IMR-90 (cell line): ENCODE measurements at regions not wholly inside any gene's neighbourhood (a gene's known extent, or its start where the extent isn't known, plus 50 kb on each side); places are given as distances from the start of the nearest gene placed in this dataset.

Source experiments
- ATAC-seq: fragments of 200-7000 bp; cut with Tn5 transposase; 2 replicates; pipeline ENCODE4 v1.9.1; 2020; ENCODE audit warnings: low read depth, mild to moderate bottlenecking, moderate library complexity
- BruUV-seq: library from RNA; stranded (reverse); fragments of 400-500 nt; replicated peaks from 2 replicates; lab custom pipeline; 2021; lab: Mats Ljungman, UMichigan
- CTCF ChIA-PET: fragments of 300-600 bp; formaldehyde crosslinking; extraction: SDS; loops from one replicate; lab custom pipeline; 2021; ENCODE audit warnings: antibody characterized with exemption; lab: Yijun Ruan, JAX
- POLR2A ChIA-PET: fragments of 300-600 bp; sonication (Branson Sonifier 250); formaldehyde crosslinking; loops from one replicate; lab custom pipeline; 2022; ENCODE audit warnings: antibody characterized with exemption; ENCODE audit not compliant: unreplicated experiment; lab: Charles Lee
- DNase-seq: peaks from one replicate; pipeline ENCODE4 v3.0.0; 2013
- H2AFZ ChIP-seq: replicated peaks from 2 replicates; pipeline ENCODE3; 2013; ENCODE audit warnings: low read length, mild to moderate bottlenecking; ENCODE audit not compliant: poor library complexity
- H2AK5ac ChIP-seq: 2 replicates; pipeline ENCODE4 v1.6.1; 2013; ENCODE audit warnings: low read depth, low read length, inconsistent platforms
- H2AK9ac ChIP-seq: replicated peaks from 2 replicates; pipeline ENCODE3; 2013; ENCODE audit warnings: mild to moderate bottlenecking, low read depth, low read length, moderate library complexity; ENCODE audit not compliant: poor library complexity
- H2BK120ac ChIP-seq: 2 replicates; pipeline ENCODE4 v1.6.1; 2013; ENCODE audit warnings: low read depth, low read length, inconsistent platforms
- H2BK15ac ChIP-seq: 3 replicates; pipeline ENCODE4 v1.6.1; 2013; ENCODE audit warnings: low read depth, low read length, inconsistent platforms
- H2BK20ac ChIP-seq: 2 replicates; pipeline ENCODE4 v1.6.1; 2013; ENCODE audit warnings: low read depth, mild to moderate bottlenecking, inconsistent platforms, low read length, moderate library complexity
- H2BK5ac ChIP-seq: 2 replicates; pipeline ENCODE4 v1.6.1; 2013; ENCODE audit warnings: mild to moderate bottlenecking, low read depth, low read length, inconsistent platforms; ENCODE audit not compliant: poor library complexity, severe bottlenecking
- H3K14ac ChIP-seq: replicated peaks from 2 replicates; pipeline ENCODE4 v1.6.1; 2013; ENCODE audit warnings: low read depth, low read length, inconsistent platforms
- H3K18ac ChIP-seq: 2 replicates; pipeline ENCODE4 v1.6.1; 2013; ENCODE audit warnings: low read depth, low read length, control low read depth
- H3K23ac ChIP-seq: 2 replicates; pipeline ENCODE4 v1.6.1; 2013; ENCODE audit warnings: low read depth, low read length, inconsistent platforms
- H3K27ac ChIP-seq: 2 replicates; pipeline ENCODE4 v1.5.1; 2013; ENCODE audit warnings: mild to moderate bottlenecking, control low read depth, low read length; ENCODE audit not compliant: insufficient read depth
- H3K27me3 ChIP-seq: 2 replicates; pipeline ENCODE4 v1.6.1; 2013; ENCODE audit warnings: low read length; ENCODE audit not compliant: control insufficient read depth, insufficient read depth
- H3K36me3 ChIP-seq: 2 replicates; pipeline ENCODE4 v1.6.1; 2013; ENCODE audit warnings: low read length, mixed read lengths; ENCODE audit not compliant: control insufficient read depth, insufficient read depth
- H3K4ac ChIP-seq: 2 replicates; pipeline ENCODE4 v1.6.1; 2013; ENCODE audit warnings: low read depth, low read length, inconsistent platforms
- H3K4me1 ChIP-seq: 2 replicates; pipeline ENCODE4 v1.6.1; 2013; ENCODE audit warnings: low read length, mixed read lengths; ENCODE audit not compliant: control insufficient read depth, insufficient read depth
- H3K4me2 ChIP-seq: 2 replicates; pipeline ENCODE4 v1.6.1; 2013; ENCODE audit warnings: low read depth, mild to moderate bottlenecking, control low read depth, low read length, moderate library complexity
- H3K4me3 ChIP-seq: 2 replicates; pipeline ENCODE4 v1.5.1; 2013; ENCODE audit warnings: low read depth, mild to moderate bottlenecking, control low read depth, low read length, moderate library complexity; ENCODE audit not compliant: insufficient read depth
- H3K56ac ChIP-seq: 2 replicates; pipeline ENCODE4 v1.6.1; 2013; ENCODE audit warnings: low read length, inconsistent platforms; ENCODE audit not compliant: insufficient read depth; ENCODE audit errors: extremely low read depth
- H3K79me1 ChIP-seq, 2 experiments: 2 replicates each; pipeline ENCODE4 v1.6.1; 2013; ENCODE audit warnings: low read length in 2 of 2, inconsistent platforms in 1 of 2, low read depth in 1 of 2
- H3K9ac ChIP-seq: 2 replicates; pipeline ENCODE4 v1.6.1; 2013; ENCODE audit warnings: low read depth, low read length, control low read depth
- H3K9me1 ChIP-seq: 2 replicates; pipeline ENCODE4 v1.6.1; 2013; ENCODE audit warnings: low read length, inconsistent platforms; ENCODE audit not compliant: insufficient read depth
- H3K9me3 ChIP-seq: 2 replicates; pipeline ENCODE4 v1.6.1; 2013; ENCODE audit warnings: low read length; ENCODE audit not compliant: control insufficient read depth, insufficient read depth
- H4K20me1 ChIP-seq: 2 replicates; pipeline ENCODE4 v1.6.1; 2013; ENCODE audit warnings: low read length, inconsistent platforms; ENCODE audit not compliant: insufficient read depth
- H4K5ac ChIP-seq: 2 replicates; pipeline ENCODE4 v1.6.1; 2013; ENCODE audit warnings: mild to moderate bottlenecking, low read depth, low read length, control low read depth
- H4K8ac ChIP-seq, 2 experiments: 2 replicates each; pipeline ENCODE4 v1.6.1; 2013; ENCODE audit warnings: low read depth in 2 of 2, low read length in 2 of 2, control low read depth in 1 of 2, inconsistent platforms in 1 of 2
- H4K91ac ChIP-seq: 2 replicates; pipeline ENCODE4 v1.6.1; 2013; ENCODE audit warnings: low read depth, low read length, inconsistent platforms; ENCODE audit not compliant: insufficient read depth
- BHLHE40 ChIP-seq: fragments of 150-350 bp; IDR thresholded peaks from 2 replicates; pipeline ENCODE4 v1.6.1; 2016; ENCODE audit warnings: mild to moderate bottlenecking, low read depth, low read length
- CEBPB ChIP-seq: IDR thresholded peaks from 2 replicates; pipeline ENCODE4 v1.6.1; 2012; ENCODE audit warnings: low read depth, low read length, improper control_type of control experiment
- FOS ChIP-seq: fragments of 150-350 bp; IDR thresholded peaks from 2 replicates; pipeline ENCODE4 v1.6.1; 2016; ENCODE audit warnings: low read depth, low read length
- MAFK ChIP-seq: IDR thresholded peaks from 2 replicates; pipeline ENCODE4 v1.6.1; 2012; ENCODE audit warnings: low read depth, low read length, improper control_type of control experiment
- POLR2A ChIP-seq: IDR thresholded peaks from 2 replicates; pipeline ENCODE4 v1.6.1; 2012; ENCODE audit warnings: mild to moderate bottlenecking, low read depth, low read length
- RAD21 ChIP-seq: IDR thresholded peaks from 2 replicates; pipeline ENCODE4 v1.6.1; 2012; ENCODE audit warnings: low read length, improper control_type of control experiment
- RCOR1 ChIP-seq: IDR thresholded peaks from 2 replicates; pipeline ENCODE4 v1.6.1; 2012; ENCODE audit warnings: mild to moderate bottlenecking, low read length, improper control_type of control experiment; ENCODE audit not compliant: insufficient replicate concordance
- RFX5 ChIP-seq: IDR thresholded peaks from 2 replicates; pipeline ENCODE4 v1.8.0; 2012; ENCODE audit warnings: low read depth, mild to moderate bottlenecking, low read length, moderate library complexity
- SMC3 ChIP-seq: fragments of 150-350 bp; IDR thresholded peaks from 2 replicates; pipeline ENCODE4 v1.6.1; 2016; ENCODE audit warnings: low read depth, mild to moderate bottlenecking, antibody characterized with exemption, low read length, moderate library complexity
- WGBS, 2 experiments: methylation state at CpG; one replicate each; pipeline versions ENCODE4 v1.1.5 to v1.1.7; 2013; ENCODE audit warnings: missing lambda C conversion rate in 2 of 2; ENCODE audit not compliant: insufficient read length in 1 of 2; ENCODE audit errors: extremely low coverage in 2 of 2; 5-methylcytosine and 5-hydroxymethylcytosine counted together
- dilution Hi-C: fragments of 300-500 bp; cut with HindIII; formaldehyde crosslinking; loops from one replicate; pipeline ENCODE4 v1.14.3; 2018; ENCODE audit warnings: low sequenced_read_pairs; ENCODE audit not compliant: unreplicated experiment
- in situ Hi-C: fragments of 300-500 bp; cut with MboI; formaldehyde crosslinking; loops from 3 replicates; pipeline ENCODE4 v1.14.3; 2019; ENCODE audit warnings: low sequenced_read_pairs, inconsistent platforms, mixed read lengths
- intact Hi-C: fragments of 100-400 bp; cut with micrococcal nuclease; formaldehyde crosslinking; loops from 2 replicates; pipeline ENCODE4 v1.10.0; 2022
- TF ChIP-seq, protein P1 (sequence below): conservative IDR thresholded peaks from 2 replicates; pipeline ENCODE4 v1.5.1; 2012; ENCODE audit warnings: mild to moderate bottlenecking, low read depth, low read length, improper control_type of control experiment

DNA sequence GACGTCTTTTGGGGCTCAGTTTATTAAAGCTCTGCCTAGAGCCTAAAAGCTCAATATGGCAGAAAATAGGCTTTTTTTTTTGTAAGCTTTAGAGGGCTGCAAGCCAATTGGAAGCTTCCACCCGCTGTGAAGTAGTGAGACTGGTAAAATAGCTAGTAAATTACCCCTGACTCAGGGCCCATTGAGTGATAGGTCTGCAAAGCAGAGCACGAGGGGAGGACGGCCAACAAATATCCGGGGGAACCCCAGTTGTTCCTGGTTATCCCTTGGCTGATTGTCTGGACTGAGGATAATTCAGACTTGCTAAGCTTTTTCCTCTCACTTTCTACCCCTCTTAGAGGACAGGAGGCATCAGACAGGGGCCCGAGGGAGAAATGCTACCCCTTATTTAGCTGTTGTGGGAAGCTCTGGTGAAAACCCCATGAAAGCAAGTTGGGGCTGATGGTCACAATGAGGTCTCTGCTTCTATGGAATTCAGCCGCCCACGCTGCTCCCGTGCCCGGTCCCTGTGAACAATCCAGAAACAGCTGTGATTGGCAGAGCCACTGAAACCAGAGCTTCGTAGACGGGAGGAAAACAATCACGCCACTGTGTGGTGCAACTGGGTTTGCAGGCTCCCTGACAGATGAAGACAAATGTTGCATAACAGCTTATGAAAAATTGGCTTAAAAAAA lies 141.9 kb upstream of the LGALSL start:
- ChIA-PET CTCF (interaction anchor here (0.5 to 2.1 kb wide), 16 partner anchors 12 to 379 kb away, joined by 3 to 20 read pairs (median 4); no protein-coding TSS in a partner anchor), POLR2A (interaction anchor here (0.6 to 1.0 kb wide), 3 partner anchors 142 to 264 kb away, joined by 3 to 10 read pairs (median 5); no protein-coding TSS in a partner anchor)
- Histone ChIP-seq H3K79me1 (no peaks in the 10 kb centered on the region), H3K27me3 (peaks cover 28% of the 10 kb centered on the region), H3K36me3 (no peaks in the 10 kb centered on the region), H2BK120ac (no peak overlapping the region), H3K4ac (no peak overlapping the region), H3K56ac (no peak overlapping the region), H3K4me3 (no peak overlapping the region), H3K9ac (no peak overlapping the region), H4K20me1 (no peaks in the 10 kb centered on the region), H2AFZ (peak overlapping the region; percentile 73), H3K9me3 (no peaks in the 10 kb centered on the region), H3K14ac (no peak overlapping the region), H2BK15ac (no peak overlapping the region), H4K91ac (no peak overlapping the region), H3K4me1 (peaks cover 3% of the 10 kb centered on the region), H3K9me1 (no peaks in the 10 kb centered on the region), H3K18ac (no peak overlapping the region), H3K27ac (no peak overlapping the region), H2AK9ac (no peak overlapping the region), H2BK20ac (no peak overlapping the region), H3K4me2 (peak overlapping the region; percentile 58; the same call in 1 of the 2 replicates), H2BK5ac (no peak overlapping the region), H4K5ac (no peak overlapping the region), H3K23ac (no peak overlapping the region), H4K8ac (no peak overlapping the region), H2AK5ac (no peak overlapping the region)
- DNase-seq (peak; percentile 78), ATAC-seq (peak; percentile 91)
- intact Hi-C loops = loop anchor here (5.0 kb wide), 2 partner anchors 170 to 265 kb away; partner anchors contain the start of gene PELI1
- TF ChIP-seq SMC3 (peak; percentile 51), POLR2A (no peak), RFX5 (0 out of 2 replicates have a peak, but pooled peaks have one; percentile 6), RAD21 (peak; percentile 58), CEBPB (peak; percentile 89), BHLHE40 (peak; percentile 97), FOS (no peak), MAFK (no peak), RCOR1 (no peak)
- TF ChIP-seq, protein P1, sequence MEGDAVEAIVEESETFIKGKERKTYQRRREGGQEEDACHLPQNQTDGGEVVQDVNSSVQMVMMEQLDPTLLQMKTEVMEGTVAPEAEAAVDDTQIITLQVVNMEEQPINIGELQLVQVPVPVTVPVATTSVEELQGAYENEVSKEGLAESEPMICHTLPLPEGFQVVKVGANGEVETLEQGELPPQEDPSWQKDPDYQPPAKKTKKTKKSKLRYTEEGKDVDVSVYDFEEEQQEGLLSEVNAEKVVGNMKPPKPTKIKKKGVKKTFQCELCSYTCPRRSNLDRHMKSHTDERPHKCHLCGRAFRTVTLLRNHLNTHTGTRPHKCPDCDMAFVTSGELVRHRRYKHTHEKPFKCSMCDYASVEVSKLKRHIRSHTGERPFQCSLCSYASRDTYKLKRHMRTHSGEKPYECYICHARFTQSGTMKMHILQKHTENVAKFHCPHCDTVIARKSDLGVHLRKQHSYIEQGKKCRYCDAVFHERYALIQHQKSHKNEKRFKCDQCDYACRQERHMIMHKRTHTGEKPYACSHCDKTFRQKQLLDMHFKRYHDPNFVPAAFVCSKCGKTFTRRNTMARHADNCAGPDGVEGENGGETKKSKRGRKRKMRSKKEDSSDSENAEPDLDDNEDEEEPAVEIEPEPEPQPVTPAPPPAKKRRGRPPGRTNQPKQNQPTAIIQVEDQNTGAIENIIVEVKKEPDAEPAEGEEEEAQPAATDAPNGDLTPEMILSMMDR = peak; percentile 51
- 8% methylated on average over 4 of the region's 13 CpGs; no CpG with 5 or more reads in 1 of the 2 experiments for WGBS, 2 experiments
- in situ Hi-C loops = no loop called here
- no TSS peak for BruUV-seq
- dilution Hi-C loops = loop anchor here (25.0 kb wide), 1 partner anchor 250 kb away; no protein-coding TSS in a partner anchor
